ENCODE measurements at regions not wholly inside any gene's neighbourhood (a gene's known extent, or its start where the extent isn't known, plus 50 kb on each side); places are given as distances from the start of the nearest gene placed in this dataset.

GRCh38 chr1:96074422-96074821 is 647.2 kb upstream of the PTBP2 start:
- Histone ChIP-seq H3K4me3 (replicated peaks; ENCODE audit: insufficient read depth, low read length) (no peak overlapping the region), H3K27me3 (ENCODE audit: insufficient read depth, poor library complexity, severe bottlenecking) (no peaks in the 10 kb centered on the region), H3K27ac (replicated peaks) (no peak overlapping the region)
- no peak for TF ChIP-seq GABPA (IDR thresholded peaks at IDR 0.05; ENCODE audit: low read depth)
- TF ChIP-seq SPI1 (IDR thresholded peaks at IDR 0.05; ENCODE audit: borderline replicate concordance, low read depth) = no peak
- TF ChIP-seq CTCF (IDR thresholded peaks at IDR 0.05; ENCODE audit: insufficient read depth, low read length) = no peak
- no peak for TF ChIP-seq POLR2AphosphoS5 (IDR thresholded peaks at IDR 0.05; ENCODE audit: low read depth)
- no peak for TF ChIP-seq REST (IDR thresholded peaks at IDR 0.05; ENCODE audit: insufficient replicate concordance, low read depth)
- no peak for DNase-seq (ENCODE audit: low read depth in 1 of 2, low spot score in 1 of 2)

- H3K27me3 ChIP-seq (ENCODE audit: insufficient read depth, poor library complexity, severe bottlenecking) = no peaks in the 10 kb centered on the region
- DNase-seq (ENCODE audit: low read depth in 1 of 2, low spot score in 1 of 2) = no peak
- TF ChIP-seq GABPA (IDR thresholded peaks at IDR 0.05; ENCODE audit: low read depth) (no peak), REST (IDR thresholded peaks at IDR 0.05; ENCODE audit: insufficient replicate concordance, low read depth) (no peak), CTCF (IDR thresholded peaks at IDR 0.05; ENCODE audit: insufficient read depth, low read length) (no peak)
These were observed 646.6 kb upstream of the PTBP2 start for GRCh38 chr1:96074876-96075577.

GRCh38 chr1:96075704-96076455 is 645.7 kb upstream of the PTBP2 start:
- TF ChIP-seq GABPA (IDR thresholded peaks at IDR 0.05; ENCODE audit: low read depth) (no peak), SPI1 (IDR thresholded peaks at IDR 0.05; ENCODE audit: borderline replicate concordance, low read depth) (no peak), CTCF (IDR thresholded peaks at IDR 0.05; ENCODE audit: insufficient read depth, low read length) (no peak), REST (IDR thresholded peaks at IDR 0.05; ENCODE audit: insufficient replicate concordance, low read depth) (no peak), POLR2AphosphoS5 (IDR thresholded peaks at IDR 0.05; ENCODE audit: low read depth) (no peak)
- no peak overlapping the region for H3K4me3 ChIP-seq (replicated peaks; ENCODE audit: insufficient read depth, low read length)
- no peak overlapping the region for H3K27ac ChIP-seq (replicated peaks)
- DNase-seq (ENCODE audit: low read depth in 1 of 2, low spot score in 1 of 2) = no peak
- no peaks in the 10 kb centered on the region for H3K27me3 ChIP-seq (ENCODE audit: insufficient read depth, poor library complexity, severe bottlenecking)

More at GRCh38 chr1:96074876-96075577, 646.6 kb upstream of the PTBP2 start:
- Histone ChIP-seq H3K27ac (replicated peaks) (no peak overlapping the region), H3K4me3 (replicated peaks; ENCODE audit: insufficient read depth, low read length) (no peak overlapping the region)
